Peyer's patch (tissue), 4 donors: ENCODE measurements at regions not wholly inside any gene's neighbourhood (a gene's known extent, or its start where the extent isn't known, plus 50 kb on each side); places are given as distances from the start of the nearest gene placed in this dataset.

Experiments used
- DNase-seq, 3 donors: peaks; one replicate each; pipeline ENCODE4 v3.0.0-alpha.2; 2017 to 2019
- H3K27ac ChIP-seq, 4 donors: fragments of 200-600 bp; sonication (generic); one replicate each; pipeline ENCODE4 v1.5.1; 2016 to 2019
- H3K27me3 ChIP-seq, 2 donors: fragments of 200-600 bp; sonication (generic); one replicate each; pipeline ENCODE4 v1.5.1; 2019
- H3K36me3 ChIP-seq, 3 donors: fragments of 200-600 bp; sonication (generic); one replicate each; pipeline ENCODE4 v1.5.1; 2016 to 2019
- H3K4me1 ChIP-seq, 4 donors: fragments of 200-600 bp; sonication (generic); one replicate each; pipeline ENCODE4 v1.5.1; 2016 to 2019
- H3K4me3 ChIP-seq, 4 donors: fragments of 200-600 bp; sonication (generic); 1 replicate in 3 of 4; 2 replicates in 1 of 4; pipeline ENCODE4 v1.5.1; 2016 to 2019; ENCODE audit warnings: mild to moderate bottlenecking in 1 of 4
- H3K9me3 ChIP-seq, 4 donors: fragments of 200-600 bp; sonication (generic); one replicate each; pipeline ENCODE4 v1.5.1; 2016 to 2019; ENCODE audit warnings: mild to moderate bottlenecking in 1 of 4
- CTCF ChIP-seq, 6 experiments: fragments of 450-650 bp in 4 of 6; fragments of 200-600 bp in 2 of 6; sonication (generic) in 1 of 6; IDR thresholded peaks; one replicate each; pipeline ENCODE4 v1.5.1; 2017 to 2019; ENCODE audit warnings: antibody characterized with exemption in 6 of 6, mild to moderate bottlenecking in 3 of 6, moderate library complexity in 1 of 6
- POLR2A ChIP-seq, 2 donors: fragments of 450-650 bp; IDR thresholded peaks; one replicate each; pipeline ENCODE4 v1.5.1; 2017; ENCODE audit warnings: antibody characterized with exemption in 2 of 2, mild to moderate bottlenecking in 2 of 2, moderate library complexity in 2 of 2

GRCh38 chr12:105736498-105736897, 402.3 kb downstream of the NUAK1 start:
- Histone ChIP-seq H3K27ac (no peak overlapping the region), H3K4me3 (no peak overlapping the region), H3K9me3 (no peaks in the 10 kb centered on the region), H3K36me3 (no peaks in the 10 kb centered on the region), H3K4me1 (peaks cover 0 to 12% (median 0%) of the 10 kb centered on the region in 4 donors), H3K27me3 (no peaks in the 10 kb centered on the region)
- no peak for DNase-seq
- TF ChIP-seq POLR2A (IDR thresholded peaks at IDR 0.05) (no peak), CTCF (IDR thresholded peaks at IDR 0.05) (no peak)

GRCh38 chr12:105738051-105738450, 400.7 kb downstream of the NUAK1 start:
- no peaks in the 10 kb centered on the region for H3K9me3 ChIP-seq
- TF ChIP-seq CTCF (IDR thresholded peaks at IDR 0.05) (no peak), POLR2A (IDR thresholded peaks at IDR 0.05) (no peak)
- H3K4me1 ChIP-seq: peaks cover 0 to 12% (median 0%) of the 10 kb centered on the region in 4 donors
- H3K4me3 ChIP-seq: no peak overlapping the region
- DNase-seq: no peak
- H3K36me3 ChIP-seq: no peaks in the 10 kb centered on the region
- H3K27ac ChIP-seq: peak overlapping the region in 2 of 4 donors; percentile 39 to 45
- H3K27me3 ChIP-seq: no peaks in the 10 kb centered on the region

- Histone ChIP-seq H3K9me3 (no peaks in the 10 kb centered on the region), H3K36me3 (no peaks in the 10 kb centered on the region), H3K4me3 (no peak overlapping the region), H3K27ac (no peak overlapping the region), H3K27me3 (no peaks in the 10 kb centered on the region), H3K4me1 (peaks cover 0 to 12% (median 0%) of the 10 kb centered on the region in 4 donors)
- no peak for DNase-seq
- TF ChIP-seq CTCF (IDR thresholded peaks at IDR 0.05): no peak
- TF ChIP-seq POLR2A (IDR thresholded peaks at IDR 0.05): no peak
These were observed 398.4 kb downstream of the NUAK1 start for GRCh38 chr12:105740369-105740768.

- Histone ChIP-seq H3K4me1 (peaks cover 0 to 12% (median 0%) of the 10 kb centered on the region in 4 donors), H3K4me3 (no peak overlapping the region), H3K27me3 (no peaks in the 10 kb centered on the region), H3K36me3 (no peaks in the 10 kb centered on the region), H3K27ac (no peak overlapping the region), H3K9me3 (no peaks in the 10 kb centered on the region)
- TF ChIP-seq CTCF (IDR thresholded peaks at IDR 0.05): no peak
- TF ChIP-seq POLR2A (IDR thresholded peaks at IDR 0.05): no peak
- DNase-seq: no peak
These were observed 397.6 kb downstream of the NUAK1 start for GRCh38 chr12:105740970-105741725.

- H3K4me1 ChIP-seq: peaks cover 0 to 12% (median 0%) of the 10 kb centered on the region in 4 donors
These were observed 396.8 kb downstream of the NUAK1 start for GRCh38 chr12:105741786-105742566.

More at GRCh38 chr12:105741786-105742566, 396.8 kb downstream of the NUAK1 start:
- no peaks in the 10 kb centered on the region for H3K9me3 ChIP-seq
- no peak overlapping the region for H3K27ac ChIP-seq
- no peaks in the 10 kb centered on the region for H3K27me3 ChIP-seq
- no peak overlapping the region for H3K4me3 ChIP-seq
- H3K36me3 ChIP-seq: no peaks in the 10 kb centered on the region
- no peak for DNase-seq
- no peak for TF ChIP-seq POLR2A (IDR thresholded peaks at IDR 0.05)
- TF ChIP-seq CTCF (IDR thresholded peaks at IDR 0.05): no peak
